Renal cortical epithelial cell (primary cell): ENCODE measurements at regions not wholly inside any gene's neighbourhood (a gene's known extent, or its start where the extent isn't known, plus 50 kb on each side); places are given as distances from the start of the nearest gene placed in this dataset.
"Not testable (repeated sequence)": the region's sequence is repeated elsewhere in the genome, so short reads cannot be mapped to it uniquely, and the experiment has no call there.

Experiments
- DNase-seq: peaks from one replicate; pipeline ENCODE4 v3.0.0-alpha.2; 2011; ENCODE audit warnings: low read depth

GRCh38 chr13:50484472-50485113 lies 358.9 kb downstream of the DLEU7 start:
- no peak for DNase-seq

GRCh38 chr13:50485979-50486935 lies 357.2 kb downstream of the DLEU7 start:
- no peak for DNase-seq

- DNase-seq: no peak
Measured at GRCh38 chr13:50493683-50494082, 349.8 kb downstream of the DLEU7 start.

GRCh38 chr13:50494138-50494537 lies 349.4 kb downstream of the DLEU7 start:
- DNase-seq: no peak

- DNase-seq: not testable (repeated sequence)
Measured at GRCh38 chr13:50503212-50503611, 340.3 kb downstream of the DLEU7 start.

GRCh38 chr13:50509167-50509566 lies 334.3 kb downstream of the DLEU7 start:
- peak; percentile 63 for DNase-seq

GRCh38 chr13:50509771-50510441 lies 333.6 kb downstream of the DLEU7 start:
- peak; percentile 57 for DNase-seq

- DNase-seq: not testable (repeated sequence)
Measured at GRCh38 chr13:50510885-50511545, 332.5 kb downstream of the DLEU7 start.

- DNase-seq: no peak
Measured at GRCh38 chr13:50511877-50512341, 331.6 kb downstream of the DLEU7 start.

GRCh38 chr13:50512474-50513299 lies 330.8 kb downstream of the DLEU7 start:
- DNase-seq: no peak

GRCh38 chr13:50513300-50513877 lies 330.1 kb downstream of the DLEU7 start:
- peak; percentile 67 for DNase-seq

GRCh38 chr13:50514249-50514648 lies 329.2 kb downstream of the DLEU7 start:
- no peak for DNase-seq

- no peak for DNase-seq
Measured at GRCh38 chr13:50518131-50518530, 325.4 kb downstream of the DLEU7 start.

- DNase-seq: no peak
Measured at GRCh38 chr13:50518781-50519201, 324.7 kb downstream of the DLEU7 start.

- peak; percentile 36 for DNase-seq
Measured at GRCh38 chr13:50519866-50520265, 323.6 kb downstream of the DLEU7 start.

GRCh38 chr13:50521006-50521830 lies 322.3 kb downstream of the DLEU7 start:
- no peak for DNase-seq

- peak; percentile 94 for DNase-seq
Measured at GRCh38 chr13:50521831-50522149, 321.7 kb downstream of the DLEU7 start.

GRCh38 chr13:50522506-50522905 lies 321.0 kb downstream of the DLEU7 start:
- DNase-seq: no peak

GRCh38 chr13:50523307-50523706 lies 320.2 kb downstream of the DLEU7 start:
- DNase-seq: no peak

- DNase-seq: no peak
Measured at GRCh38 chr13:50524560-50524959, 318.9 kb downstream of the DLEU7 start.
